Activated CD4-positive, alpha-beta T cell treated with anti-CD3 and anti-CD28 coated beads, Interleukin-2, amount 50 U/mL, for 4 hours (primary cell): ENCODE measurements at regions not wholly inside any gene's neighbourhood (a gene's known extent, or its start where the extent isn't known, plus 50 kb on each side); places are given as distances from the start of the nearest gene placed in this dataset.

Source experiments
- DNase-seq, 2 experiments: peaks; one replicate each; pipeline ENCODE4 v3.0.0-alpha.2; 2020

GRCh38 chr5:141777711-141778110 lies 95.7 kb upstream of the ARAP3 start:
- no peak for DNase-seq

DNA sequence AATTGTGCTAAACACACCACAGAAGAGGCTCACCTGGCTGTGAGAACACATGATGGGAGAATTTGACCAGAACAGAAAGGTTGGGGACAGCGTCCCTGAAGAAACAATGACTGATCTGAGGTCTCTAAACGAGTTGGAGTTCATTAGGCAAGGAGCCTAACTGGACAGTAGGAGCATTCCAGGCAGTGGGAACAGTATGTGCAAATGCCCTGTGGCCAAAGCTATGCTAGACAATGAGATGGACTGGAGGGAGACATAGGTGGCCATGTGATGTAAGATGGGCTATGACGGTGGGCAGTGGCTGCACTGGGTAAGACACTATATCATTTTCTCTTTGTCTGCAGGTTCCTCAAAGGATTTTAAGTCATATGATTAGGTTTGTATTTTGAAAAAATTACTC lies 95.1 kb upstream of the ARAP3 start:
- DNase-seq, result no peak

GRCh38 chr5:141773779-141774562 lies 91.9 kb upstream of the ARAP3 start:
- DNase-seq, result no peak

DNA sequence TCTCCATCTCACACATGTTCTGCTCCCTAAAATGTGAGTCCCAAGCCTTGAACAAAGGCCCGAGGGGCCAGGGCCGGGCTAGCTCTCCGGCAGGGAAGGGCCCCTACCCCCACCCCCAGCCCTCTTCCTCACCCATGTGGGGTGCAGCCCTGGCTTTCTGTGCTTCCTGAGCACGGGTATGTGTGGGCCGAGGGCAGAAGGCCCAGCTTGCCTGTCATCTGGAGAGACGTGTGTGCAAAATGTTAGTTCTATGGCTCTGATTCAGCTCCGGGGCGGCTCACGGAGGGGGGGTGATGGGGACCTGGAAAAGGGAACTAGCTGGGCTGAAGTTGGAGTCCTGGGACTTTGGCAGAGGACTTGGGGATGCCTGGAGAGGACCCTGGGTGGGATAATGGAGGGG lies 90.3 kb upstream of the ARAP3 start:
- no peak for DNase-seq

DNA sequence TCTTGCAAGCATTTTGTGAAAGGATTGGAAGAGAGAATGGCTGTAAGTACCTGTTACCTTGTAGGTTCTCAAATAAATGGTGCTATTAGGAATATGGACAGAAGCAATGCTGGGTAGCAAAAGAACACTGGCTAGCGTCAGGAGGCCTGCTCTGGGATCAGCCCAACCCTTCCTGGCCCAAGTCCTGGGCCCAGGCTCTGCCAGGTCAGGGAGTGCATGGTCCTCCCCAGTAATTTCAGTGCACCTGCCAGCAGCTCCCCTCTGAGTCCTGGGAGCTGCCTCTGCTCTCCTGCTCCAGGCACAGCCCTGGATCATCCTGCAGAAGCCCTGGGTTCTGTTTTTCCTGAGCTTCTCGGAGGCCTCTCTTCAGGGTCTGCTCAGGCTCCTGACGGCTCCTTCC lies 89.5 kb upstream of the ARAP3 start:
- DNase-seq, result no peak

- DNase-seq, result no peak
Observed at GRCh38 chr5:141771031-141771430, 89.0 kb upstream of the ARAP3 start.

DNA sequence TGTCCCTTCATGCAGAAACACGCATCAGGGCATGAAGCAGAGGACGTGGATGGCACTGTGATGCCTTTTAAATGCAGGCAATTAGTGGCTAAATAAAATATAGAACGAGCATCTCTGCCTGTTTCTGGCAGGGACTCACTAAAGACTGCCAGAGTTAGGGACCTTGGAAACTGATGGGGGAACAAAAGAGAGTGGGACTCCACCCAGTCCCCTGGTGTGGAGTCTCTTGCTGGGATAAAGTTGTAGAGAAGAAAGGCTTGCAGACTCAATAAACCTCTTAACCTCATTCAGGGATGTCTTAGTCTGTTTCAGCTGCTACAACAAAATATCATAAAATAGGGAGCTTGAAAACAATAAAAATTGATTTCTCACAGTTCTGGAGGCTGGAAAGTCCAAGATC lies 87.6 kb upstream of the ARAP3 start:
- no peak for DNase-seq

GRCh38 chr5:141767671-141768070 lies 85.6 kb upstream of the ARAP3 start:
- no peak for DNase-seq

GRCh38 chr5:141765896-141766551 lies 84.0 kb upstream of the ARAP3 start:
- DNase-seq, result no peak

- DNase-seq, result no peak
Observed at GRCh38 chr5:141763541-141763940, 81.5 kb upstream of the ARAP3 start.

- DNase-seq, result no peak
Observed at GRCh38 chr5:141762790-141763368, 80.8 kb upstream of the ARAP3 start.

DNA sequence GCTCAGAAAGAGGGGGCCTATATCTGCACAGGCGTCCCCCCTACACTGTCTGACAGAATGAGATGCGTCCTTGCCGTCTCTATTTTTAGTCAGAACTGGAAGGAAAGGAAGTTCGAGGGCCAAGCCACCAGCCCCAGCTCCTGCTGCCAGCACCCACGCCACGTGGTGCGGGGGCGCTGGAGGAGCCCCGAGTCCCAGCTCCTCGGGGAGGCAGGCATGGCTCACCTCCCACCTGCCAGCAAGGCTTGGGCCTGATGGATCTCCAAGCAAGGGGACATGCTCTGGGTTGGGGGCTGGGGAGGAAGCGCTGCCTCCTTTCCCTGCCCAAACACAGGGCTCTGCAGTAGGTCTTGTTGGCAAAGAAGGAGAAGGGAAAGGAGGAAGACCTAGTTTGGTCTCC lies 80.3 kb upstream of the ARAP3 start:
- DNase-seq, result no peak

GRCh38 chr5:141760753-141761152 lies 78.7 kb upstream of the ARAP3 start:
- DNase-seq, result no peak

DNA sequence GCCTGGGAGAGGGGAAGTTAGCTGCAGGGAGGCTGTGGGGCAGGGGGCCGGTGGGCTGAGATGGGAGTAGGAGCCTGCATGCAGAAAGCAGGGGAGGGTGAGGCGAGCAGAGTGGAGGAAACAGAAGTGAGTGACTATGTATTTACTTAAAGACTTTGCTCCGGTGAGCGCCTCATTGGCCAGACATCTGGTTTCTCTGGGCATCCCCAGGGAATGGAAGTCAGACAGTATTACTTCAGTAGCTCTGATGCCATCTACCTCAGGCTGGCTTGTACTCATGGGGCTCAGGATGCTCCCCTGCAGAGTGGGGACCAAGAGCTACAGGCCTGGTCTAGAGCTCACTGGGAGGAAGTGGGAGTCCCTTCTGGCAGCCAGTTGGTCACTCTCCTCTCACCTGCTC lies 78.2 kb upstream of the ARAP3 start:
- DNase-seq, result no peak

DNA sequence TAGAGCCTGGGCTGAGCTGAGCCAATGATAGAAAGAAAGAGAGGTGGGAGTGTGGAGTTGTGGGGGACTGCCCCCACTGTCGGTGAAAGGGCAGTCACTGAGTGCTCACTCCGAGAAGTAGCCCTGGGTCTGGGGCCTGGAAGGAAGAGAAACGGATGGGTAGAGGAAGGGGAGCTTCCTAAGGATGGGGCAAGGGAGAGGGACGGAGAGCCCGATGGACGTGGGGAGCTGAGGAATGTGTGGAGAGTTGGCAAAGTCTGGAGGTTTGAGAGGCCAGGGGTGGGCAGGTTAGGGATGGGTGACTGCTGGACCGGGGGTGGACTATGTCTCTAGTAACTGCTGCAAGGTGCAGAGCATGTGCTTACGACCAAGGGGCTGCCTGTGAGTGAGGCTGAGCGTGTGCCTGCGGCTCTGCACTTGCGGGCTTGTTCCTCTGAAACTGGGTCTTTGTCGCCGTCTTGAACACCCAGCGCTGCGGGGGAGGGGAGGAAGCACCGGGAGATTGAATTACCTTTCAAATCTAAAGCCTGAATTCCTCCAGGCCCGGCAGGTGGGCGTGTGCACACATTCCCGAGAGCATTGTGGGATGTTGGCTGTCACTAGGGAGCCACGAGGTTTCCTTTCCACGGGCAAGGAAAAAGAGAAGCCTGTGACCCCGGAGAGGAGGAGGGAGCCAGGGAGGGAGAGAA lies 76.4 kb upstream of the ARAP3 start:
- DNase-seq, result no peak

GRCh38 chr5:141757402-141757801 lies 75.4 kb upstream of the ARAP3 start:
- DNase-seq, result no peak

- DNase-seq, result no peak
Observed at GRCh38 chr5:141756196-141756595, 74.2 kb upstream of the ARAP3 start.

DNA sequence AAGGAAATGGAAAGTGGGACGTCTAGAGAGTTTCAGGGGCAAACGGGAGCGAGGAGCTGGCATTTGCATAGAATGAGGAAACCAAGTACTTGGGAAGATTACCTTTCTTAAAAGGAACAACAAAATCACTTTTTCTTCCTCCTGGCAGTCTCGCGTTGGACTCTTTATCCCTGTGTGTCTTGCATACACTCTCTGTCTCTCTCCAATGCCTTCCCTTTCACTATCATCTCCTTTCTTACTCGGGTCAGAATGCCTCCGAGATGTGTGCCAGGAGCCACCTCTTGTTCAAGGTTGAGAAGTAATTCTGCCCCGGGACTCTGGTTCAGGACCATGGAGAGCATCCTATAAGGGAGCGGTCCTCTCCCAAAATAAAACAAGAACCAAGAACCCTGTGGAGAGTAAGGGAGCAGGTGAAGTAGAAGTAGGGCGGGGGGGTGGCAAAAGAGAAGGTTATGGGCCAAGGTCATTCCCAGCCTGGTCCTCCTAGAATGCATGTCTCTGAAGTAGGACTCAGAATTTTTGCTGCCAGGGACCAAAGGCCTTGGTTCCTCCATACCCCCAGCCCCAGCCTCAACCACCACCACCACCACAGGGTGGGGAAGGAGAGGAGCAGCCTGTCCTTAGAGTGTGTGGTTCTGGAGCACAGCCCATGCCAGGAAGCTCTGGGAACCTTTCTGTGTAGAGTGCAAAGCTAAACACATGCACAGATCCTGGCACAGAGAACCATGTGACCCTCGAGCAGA lies 72.1 kb upstream of the ARAP3 start:
- no peak for DNase-seq

DNA sequence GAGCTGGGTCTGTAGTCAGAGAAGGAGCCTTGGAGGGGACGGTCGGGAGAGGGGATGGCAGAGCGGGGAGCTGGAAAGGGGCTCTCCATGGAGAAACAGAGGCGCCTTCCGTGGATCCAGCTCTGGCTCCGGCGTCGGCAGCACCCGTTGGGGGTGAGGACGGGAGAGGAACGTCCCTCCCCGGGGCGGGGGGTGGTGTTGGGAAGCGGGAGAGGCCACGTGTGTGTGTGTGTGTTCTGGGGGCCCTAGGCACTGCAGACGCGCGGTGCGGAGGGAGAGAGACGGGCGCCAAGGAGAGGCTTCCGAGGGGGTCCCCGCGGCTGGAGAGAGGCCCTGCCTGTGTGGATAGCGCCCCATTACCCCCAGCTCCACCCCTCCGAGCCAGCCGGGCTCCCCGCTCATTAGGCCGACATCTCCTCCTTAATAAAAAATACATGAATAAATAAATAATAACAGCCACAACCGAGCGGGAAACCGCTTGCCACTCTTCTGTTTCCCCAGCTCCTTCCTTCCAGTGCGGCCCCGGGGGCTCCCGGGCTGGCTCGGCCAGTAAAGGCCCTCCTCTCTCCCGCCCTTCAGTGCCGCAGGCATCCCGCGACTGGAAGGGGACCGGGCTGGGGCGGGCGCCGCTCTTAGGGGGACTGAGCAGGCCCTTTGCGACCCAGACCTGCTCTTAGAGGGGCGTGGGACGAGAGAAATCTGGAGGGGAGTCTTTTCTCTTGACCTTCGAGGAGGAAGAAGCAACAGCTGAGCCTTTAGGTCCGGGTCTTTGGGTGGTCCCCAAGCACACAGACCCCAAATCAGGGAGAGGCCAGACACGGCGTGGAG lies 71.3 kb upstream of the ARAP3 start:
- DNase-seq, result no peak

GRCh38 chr5:141747152-141748141 lies 65.4 kb upstream of the ARAP3 start:
- DNase-seq, result no peak

DNA sequence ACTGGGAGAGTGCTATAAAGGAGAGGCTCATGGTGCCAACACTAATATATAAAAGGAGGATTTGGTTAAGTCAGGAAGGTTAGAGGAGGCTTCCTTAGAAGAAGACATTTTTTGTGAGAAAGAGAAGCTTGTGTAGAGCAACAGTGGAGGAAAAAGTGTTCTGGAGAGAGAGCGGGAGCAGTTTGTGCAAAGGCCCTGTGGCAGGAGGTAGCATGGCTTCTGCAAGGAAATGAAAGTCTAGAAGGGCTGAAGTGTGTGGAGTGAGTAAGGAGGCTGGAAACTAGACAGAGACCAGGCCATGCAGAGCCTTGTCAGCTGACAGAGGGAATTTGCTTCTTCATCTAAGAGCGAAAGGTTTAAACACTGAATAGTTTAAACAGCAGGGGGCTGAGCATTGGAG lies 64.4 kb upstream of the ARAP3 start:
- no peak for DNase-seq
